ENCODE measurements at regions not wholly inside any gene's neighbourhood (a gene's known extent, or its start where the extent isn't known, plus 50 kb on each side); places are given as distances from the start of the nearest gene placed in this dataset.

DNA sequence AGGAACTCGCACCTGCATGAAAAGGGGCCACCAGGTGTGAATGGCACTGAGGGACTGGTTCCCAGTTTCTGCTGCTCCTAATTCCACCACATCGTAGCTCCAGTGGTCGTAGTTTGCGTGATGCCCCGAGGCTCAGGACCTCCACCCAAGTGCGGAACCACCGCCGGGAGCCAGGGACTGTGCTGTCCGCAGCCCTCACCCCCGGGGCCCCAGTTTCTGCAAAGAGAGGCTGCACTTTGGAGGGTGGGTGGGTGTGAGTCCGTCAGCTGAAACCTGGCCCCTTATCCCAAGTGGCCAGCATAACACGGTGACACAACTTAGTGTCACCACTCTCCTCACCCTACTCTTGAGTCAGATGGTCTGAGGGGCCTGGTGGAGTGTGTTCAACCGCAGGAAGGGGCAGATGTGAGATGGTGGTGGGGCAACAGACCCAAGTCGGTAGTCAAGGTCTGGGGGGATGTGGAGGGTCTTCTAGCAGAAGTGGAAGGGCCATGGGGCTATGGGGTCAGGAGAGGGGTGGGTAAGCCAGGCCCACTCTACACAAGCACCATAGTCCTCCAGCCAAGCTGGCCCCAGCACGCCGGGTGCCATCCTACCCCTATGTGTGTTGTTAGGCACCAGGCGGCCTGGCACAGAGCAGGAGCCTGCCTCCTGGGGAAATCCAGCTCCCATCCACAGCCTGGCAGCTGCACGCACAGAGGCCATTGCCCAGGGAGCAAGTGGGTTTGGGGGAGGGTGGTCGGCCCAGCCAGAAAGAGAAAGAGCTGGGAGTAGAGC is 1301.6 kb downstream of the UQCRFS1 start:
- H3K36me3 ChIP-seq: no peaks in the 10 kb centered on the region
- H3K9me3 ChIP-seq: no peaks in the 10 kb centered on the region
- H3K4me3 ChIP-seq: no peak overlapping the region
- no peaks in the 10 kb centered on the region for H3K4me1 ChIP-seq (ENCODE audit: insufficient read depth)
- DNase-seq: no peak
- H3K27me3 ChIP-seq: no peaks in the 10 kb centered on the region
- intact Hi-C loops (cut with DNase I): no loop called here
- TF ChIP-seq EP300 (IDR thresholded peaks at IDR 0.05) (no peak), POLR2A (IDR thresholded peaks at IDR 0.05) (no peak)
- TF ChIP-seq, protein P1, sequence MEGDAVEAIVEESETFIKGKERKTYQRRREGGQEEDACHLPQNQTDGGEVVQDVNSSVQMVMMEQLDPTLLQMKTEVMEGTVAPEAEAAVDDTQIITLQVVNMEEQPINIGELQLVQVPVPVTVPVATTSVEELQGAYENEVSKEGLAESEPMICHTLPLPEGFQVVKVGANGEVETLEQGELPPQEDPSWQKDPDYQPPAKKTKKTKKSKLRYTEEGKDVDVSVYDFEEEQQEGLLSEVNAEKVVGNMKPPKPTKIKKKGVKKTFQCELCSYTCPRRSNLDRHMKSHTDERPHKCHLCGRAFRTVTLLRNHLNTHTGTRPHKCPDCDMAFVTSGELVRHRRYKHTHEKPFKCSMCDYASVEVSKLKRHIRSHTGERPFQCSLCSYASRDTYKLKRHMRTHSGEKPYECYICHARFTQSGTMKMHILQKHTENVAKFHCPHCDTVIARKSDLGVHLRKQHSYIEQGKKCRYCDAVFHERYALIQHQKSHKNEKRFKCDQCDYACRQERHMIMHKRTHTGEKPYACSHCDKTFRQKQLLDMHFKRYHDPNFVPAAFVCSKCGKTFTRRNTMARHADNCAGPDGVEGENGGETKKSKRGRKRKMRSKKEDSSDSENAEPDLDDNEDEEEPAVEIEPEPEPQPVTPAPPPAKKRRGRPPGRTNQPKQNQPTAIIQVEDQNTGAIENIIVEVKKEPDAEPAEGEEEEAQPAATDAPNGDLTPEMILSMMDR (IDR thresholded peaks at IDR 0.05): no peak
- 81 to 95% (median 88%) methylated on average over 19 of the region's 19 CpGs for WGBS, 3 donors
- H3K27ac ChIP-seq: no peak overlapping the region

DNA sequence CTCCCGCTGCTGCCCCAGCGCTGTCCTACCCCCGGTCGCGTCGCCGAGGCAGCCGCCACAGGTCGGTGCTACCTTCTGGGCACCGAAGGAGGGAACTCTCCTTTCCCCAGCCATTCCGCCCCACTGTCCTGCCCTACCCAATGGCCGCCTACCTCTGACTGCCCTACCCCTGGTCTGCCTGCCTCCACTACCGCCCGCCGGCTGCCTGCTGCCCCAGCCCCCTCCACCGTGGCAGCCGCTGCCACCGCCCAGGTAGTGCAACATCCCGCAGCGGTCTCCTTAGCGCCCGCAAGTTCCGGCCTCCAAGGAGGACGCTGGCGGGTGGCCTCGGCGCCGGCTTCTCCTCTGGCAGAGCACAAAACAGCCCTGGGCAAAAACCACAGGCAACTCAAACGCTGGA is 1303.1 kb downstream of the UQCRFS1 start:
- H3K9me3 ChIP-seq: no peaks in the 10 kb centered on the region
- H3K4me1 ChIP-seq (ENCODE audit: insufficient read depth): no peaks in the 10 kb centered on the region
- TF ChIP-seq, protein P1 (IDR thresholded peaks at IDR 0.05): no peak
- TF ChIP-seq EP300 (IDR thresholded peaks at IDR 0.05) (no peak), POLR2A (IDR thresholded peaks at IDR 0.05) (no peak)
- no peak overlapping the region for H3K4me3 ChIP-seq
- no peak for DNase-seq
- intact Hi-C loops (cut with DNase I): no loop called here
- no peak overlapping the region for H3K27ac ChIP-seq
- 89 to 95% (median 92%) methylated on average over 29 of the region's 29 CpGs for WGBS, 3 donors
- H3K27me3 ChIP-seq: no peaks in the 10 kb centered on the region
- no peaks in the 10 kb centered on the region for H3K36me3 ChIP-seq

DNA sequence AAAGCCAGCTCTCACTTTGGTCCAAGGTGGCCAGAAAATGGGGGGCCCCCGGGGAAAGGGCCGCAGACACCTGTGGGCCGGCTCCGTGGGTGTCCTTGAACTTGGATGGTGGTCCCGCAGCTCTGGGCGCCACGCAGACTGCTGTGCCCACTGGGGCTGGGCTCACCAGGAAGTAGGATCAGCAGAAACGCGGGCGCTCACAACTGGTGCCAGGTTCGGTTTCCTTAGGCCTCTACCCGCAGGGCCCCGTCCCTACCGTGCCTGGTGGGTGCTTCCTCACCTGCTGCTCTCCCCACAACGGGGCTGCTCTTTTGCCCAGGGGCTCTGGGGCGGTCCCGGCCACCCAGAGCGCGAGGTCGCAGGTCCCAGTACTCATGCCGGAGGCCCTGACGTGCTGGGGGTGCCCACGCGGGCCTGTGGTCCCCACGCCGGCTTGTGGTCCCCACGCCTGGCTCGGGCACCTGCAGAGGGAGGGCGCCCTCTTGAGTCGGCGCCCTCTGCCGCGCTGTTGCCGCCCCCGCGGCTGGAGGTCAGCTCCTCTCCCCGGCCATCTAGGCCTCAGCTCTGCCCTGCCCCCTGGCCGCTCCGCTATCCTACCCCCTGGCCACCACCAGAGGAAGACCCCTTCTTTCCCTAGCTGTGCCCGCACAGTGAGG is 1303.6 kb downstream of the UQCRFS1 start:
- Histone ChIP-seq H3K27me3 (no peaks in the 10 kb centered on the region), H3K4me3 (no peak overlapping the region), H3K36me3 (no peaks in the 10 kb centered on the region), H3K4me1 (ENCODE audit: insufficient read depth) (no peaks in the 10 kb centered on the region), H3K27ac (no peak overlapping the region), H3K9me3 (no peaks in the 10 kb centered on the region)
- WGBS, 3 donors: 79 to 86% (median 85%) methylated on average over 31 to 40 of the region's 40 CpGs
- intact Hi-C loops (cut with DNase I): no loop called here
- TF ChIP-seq POLR2A (IDR thresholded peaks at IDR 0.05): no peak
- TF ChIP-seq, protein P1 (IDR thresholded peaks at IDR 0.05): no peak
- TF ChIP-seq EP300 (IDR thresholded peaks at IDR 0.05): no peak
- DNase-seq: no peak

DNA sequence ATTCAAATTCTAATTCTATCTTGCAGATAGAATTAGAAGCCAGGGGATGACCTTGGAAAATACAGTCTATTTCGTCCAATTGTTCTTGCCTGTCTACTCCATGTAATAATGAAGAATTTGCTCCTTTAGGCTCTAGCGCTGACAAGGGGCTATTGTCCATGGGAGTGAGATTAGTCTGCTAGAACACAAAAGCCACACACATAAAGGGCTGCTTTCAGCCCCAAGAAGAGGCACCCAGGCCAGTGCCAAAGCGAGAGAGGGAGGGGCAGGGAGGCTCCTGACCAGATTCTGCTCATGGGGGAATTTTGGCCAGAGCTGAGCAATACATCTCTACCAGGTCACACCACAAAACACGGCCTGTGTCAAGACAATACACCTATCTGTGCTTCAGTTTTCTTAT is 1306.9 kb downstream of the UQCRFS1 start:
- Histone ChIP-seq H3K9me3 (no peaks in the 10 kb centered on the region), H3K27me3 (no peaks in the 10 kb centered on the region), H3K4me3 (no peak overlapping the region), H3K36me3 (no peaks in the 10 kb centered on the region), H3K4me1 (ENCODE audit: insufficient read depth) (no peaks in the 10 kb centered on the region), H3K27ac (no peak overlapping the region)
- WGBS, 3 donors: 60 to 84% (median 79%) methylated on average over 4 of the region's 4 CpGs
- intact Hi-C loops (cut with DNase I): no loop called here
- TF ChIP-seq, protein P1 (IDR thresholded peaks at IDR 0.05): no peak
- DNase-seq: no peak
